Endodermal cell (in vitro differentiated cells): ENCODE measurements at regions not wholly inside any gene's neighbourhood (a gene's known extent, or its start where the extent isn't known, plus 50 kb on each side); places are given as distances from the start of the nearest gene placed in this dataset.

ENCODE experiments used
- DNase-seq: peaks from one replicate; pipeline ENCODE4 v3.0.0-alpha.2; 2017
- H3K27ac ChIP-seq: 2 replicates; pipeline ENCODE4 v1.5.1; 2013; ENCODE audit warnings: mild to moderate bottlenecking, low read depth, low read length, moderate library complexity
- H3K27me3 ChIP-seq: 2 replicates; pipeline ENCODE4 v1.6.1; 2013; ENCODE audit warnings: mild to moderate bottlenecking, low read length, moderate library complexity; ENCODE audit not compliant: insufficient read depth, control insufficient read depth, poor library complexity, severe bottlenecking
- H3K36me3 ChIP-seq: 2 replicates; pipeline ENCODE4 v1.7.0; 2013; ENCODE audit warnings: mild to moderate bottlenecking, low read length, moderate library complexity; ENCODE audit not compliant: control insufficient read depth, insufficient read depth
- H3K4me1 ChIP-seq: one replicate; pipeline ENCODE4 v1.7.0; 2013; ENCODE audit warnings: low read length; ENCODE audit not compliant: control insufficient read depth, insufficient read depth
- H3K4me3 ChIP-seq: 2 replicates; pipeline ENCODE4 v1.5.1; 2013; ENCODE audit warnings: mild to moderate bottlenecking, low read length, moderate library complexity
- H3K9ac ChIP-seq: 2 replicates; pipeline ENCODE4 v1.6.1; 2013; ENCODE audit warnings: mild to moderate bottlenecking, low read length, moderate library complexity; ENCODE audit not compliant: poor library complexity, severe bottlenecking; ENCODE audit errors: extremely low read depth
- H3K9me3 ChIP-seq: 2 replicates; pipeline ENCODE4 v1.6.1; 2013; ENCODE audit warnings: mild to moderate bottlenecking, low read length, moderate library complexity; ENCODE audit not compliant: control insufficient read depth
- H3K27ac Mint-ChIP-seq: 2 replicates; pipeline ENCODE4 v1.8.0; 2020; ENCODE audit warnings: mixed read lengths
- H3K27me3 Mint-ChIP-seq: 2 replicates; pipeline ENCODE4 v1.8.0; 2021; ENCODE audit warnings: mild to moderate bottlenecking, mixed read lengths; ENCODE audit not compliant: insufficient read depth
- H3K36me3 Mint-ChIP-seq: 2 replicates; pipeline ENCODE4 v1.8.0; 2020; ENCODE audit warnings: low read depth, mixed read lengths
- H3K4me1 Mint-ChIP-seq: 2 replicates; pipeline ENCODE4 v1.8.0; 2020; ENCODE audit warnings: mixed read lengths
- H3K4me3 Mint-ChIP-seq: 2 replicates; pipeline ENCODE4 v1.8.0; 2020; ENCODE audit warnings: mild to moderate bottlenecking, moderate library complexity, mixed read lengths
- H3K9me3 Mint-ChIP-seq: 2 replicates; pipeline ENCODE4 v1.8.0; 2020; ENCODE audit warnings: mild to moderate bottlenecking, mixed read lengths
- CTCF ChIP-seq: fragments of 200-600 bp; sonication (generic); conservative IDR thresholded peaks from 2 replicates; pipeline ENCODE4 v1.5.0; 2021; ENCODE audit warnings: antibody characterized with exemption, mild to moderate bottlenecking
- WGBS, 2 experiments: methylation state at CpG; one replicate each; pipeline versions ENCODE4 v1.1.5 to v1.1.7; 2013; ENCODE audit warnings: missing lambda C conversion rate in 2 of 2, mixed read lengths in 1 of 2; ENCODE audit not compliant: insufficient coverage in 1 of 2, insufficient read length in 1 of 2; 5-methylcytosine and 5-hydroxymethylcytosine counted together

- Histone ChIP-seq H3K9me3 (peaks cover 31% of the 10 kb centered on the region), H3K9ac (no peak overlapping the region), H3K27ac (no peak overlapping the region), H3K27me3 (no peaks in the 10 kb centered on the region), H3K36me3 (no peaks in the 10 kb centered on the region), H3K4me3 (no peak overlapping the region), H3K4me1 (no peaks in the 10 kb centered on the region)
- peaks cover 34% of the 10 kb centered on the region for H3K9me3 Mint-ChIP-seq
- no peak overlapping the region for H3K4me3 Mint-ChIP-seq
- H3K27me3 Mint-ChIP-seq: no peaks in the 10 kb centered on the region
- H3K36me3 Mint-ChIP-seq: peaks cover 12% of the 10 kb centered on the region
- WGBS, 2 experiments: 91 to 93% methylated on average over 8 to 10 of the region's 10 CpGs
- no peak for TF ChIP-seq CTCF
- peaks cover 4% of the 10 kb centered on the region for H3K4me1 Mint-ChIP-seq
- DNase-seq: no peak
- no peak overlapping the region for H3K27ac Mint-ChIP-seq
Measured at GRCh38 chr2:234874347-234875046, 77.3 kb upstream of the SH3BP4 start.

GRCh38 chr2:234873828-234874173, 78.0 kb upstream of the SH3BP4 start:
- 91 to 94% methylated on average over 4 to 6 of the region's 6 CpGs for WGBS, 2 experiments
- Mint-ChIP-seq H3K27me3 (no peaks in the 10 kb centered on the region), H3K4me3 (no peak overlapping the region), H3K27ac (no peak overlapping the region), H3K9me3 (peaks cover 34% of the 10 kb centered on the region), H3K4me1 (peaks cover 4% of the 10 kb centered on the region), H3K36me3 (peaks cover 12% of the 10 kb centered on the region)
- TF ChIP-seq CTCF: no peak
- Histone ChIP-seq H3K4me3 (no peak overlapping the region), H3K27ac (no peak overlapping the region), H3K4me1 (no peaks in the 10 kb centered on the region), H3K9me3 (peaks cover 31% of the 10 kb centered on the region), H3K9ac (no peak overlapping the region), H3K36me3 (no peaks in the 10 kb centered on the region), H3K27me3 (no peaks in the 10 kb centered on the region)
- no peak for DNase-seq

- Mint-ChIP-seq H3K27ac (no peak overlapping the region), H3K4me3 (no peak overlapping the region), H3K36me3 (peaks cover 12% of the 10 kb centered on the region), H3K9me3 (peaks cover 34% of the 10 kb centered on the region), H3K4me1 (peaks cover 4% of the 10 kb centered on the region), H3K27me3 (no peaks in the 10 kb centered on the region)
- 90% methylated on average over 10 to 14 of the region's 14 CpGs for WGBS, 2 experiments
- TF ChIP-seq CTCF: no peak
- Histone ChIP-seq H3K9ac (no peak overlapping the region), H3K9me3 (peaks cover 31% of the 10 kb centered on the region), H3K27me3 (no peaks in the 10 kb centered on the region), H3K36me3 (no peaks in the 10 kb centered on the region), H3K27ac (no peak overlapping the region), H3K4me1 (no peaks in the 10 kb centered on the region), H3K4me3 (no peak overlapping the region)
- no peak for DNase-seq
Measured at GRCh38 chr2:234873103-234873827, 78.6 kb upstream of the SH3BP4 start.
